HCT116 (cell line): ENCODE measurements at regions not wholly inside any gene's neighbourhood (a gene's known extent, or its start where the extent isn't known, plus 50 kb on each side); places are given as distances from the start of the nearest gene placed in this dataset.

Experiments used
- ATF3 ChIP-seq: IDR thresholded peaks from 2 replicates; pipeline ENCODE4 v1.6.1; 2012
- CTCF ChIP-seq, 3 experiments: fragments of 200-600 bp in 1 of 3; sonication (generic) in 1 of 3; IDR thresholded peaks in 2 of 3; conservative IDR thresholded peaks in 1 of 3; 2 replicates each; pipeline ENCODE4 v1.5.1; 2012 to 2017; ENCODE audit warnings: low read depth in 2 of 3, low read length in 2 of 3, antibody characterized with exemption in 1 of 3, borderline replicate concordance in 1 of 3, control low read depth in 1 of 3, mild to moderate bottlenecking in 1 of 3, mixed read lengths in 1 of 3, mixed run types in 1 of 3, moderate library complexity in 1 of 3; ENCODE audit not compliant: insufficient read depth in 1 of 3
- EGR1 ChIP-seq: IDR thresholded peaks from 2 replicates; pipeline ENCODE4 v1.6.1; 2012; ENCODE audit warnings: low read depth
- FOSL1 ChIP-seq: IDR thresholded peaks from 2 replicates; pipeline ENCODE4 v1.6.1; 2012; ENCODE audit warnings: low read depth
- POLR2AphosphoS5 ChIP-seq: IDR thresholded peaks from 2 replicates; pipeline ENCODE4 v1.6.1; 2011; ENCODE audit warnings: mild to moderate bottlenecking, low read depth, low read length, moderate library complexity
- RAD21 ChIP-seq: IDR thresholded peaks from 2 replicates; pipeline ENCODE4 v1.6.1; 2012; ENCODE audit warnings: low read depth, mild to moderate bottlenecking

GRCh38 chr2:239831861-239832489 lies 193.2 kb downstream of the NDUFA10 start:
- TF ChIP-seq CTCF (IDR thresholded peaks at IDR 0.05 in 2 of 3, conservative IDR thresholded peaks at IDR 0.05 in 1 of 3; ENCODE audit: borderline replicate concordance in 1 of 3, insufficient read depth in 1 of 3, low read depth in 2 of 3, low read length in 2 of 3) (no peak), EGR1 (no peak), POLR2AphosphoS5 (no peak), ATF3 (no peak), RAD21 (no peak), FOSL1 (no peak)
